HL-60 (cell line): ENCODE measurements at regions not wholly inside any gene's neighbourhood (a gene's known extent, or its start where the extent isn't known, plus 50 kb on each side); places are given as distances from the start of the nearest gene placed in this dataset.
A peak's percentile ranks its signal among the peaks of the same experiment; 100 is the strongest.

Experiments used
- DNase-seq, 2 experiments: peaks; one replicate each; pipeline ENCODE4 v3.0.0-alpha.2; 2010 to 2020; ENCODE audit warnings: low read depth in 1 of 2, low spot score in 1 of 2
- H3K27ac ChIP-seq: fragments of 250-450 bp; sonication (Bioruptor Pico); replicated peaks from 2 replicates; pipeline ENCODE4 v1.5.1; 2020; ENCODE audit warnings: mild to moderate bottlenecking, moderate library complexity
- H3K27me3 ChIP-seq: fragments of 250-450 bp; sonication (Bioruptor Pico); 2 replicates; pipeline ENCODE4 v1.5.1; 2021; ENCODE audit warnings: mild to moderate bottlenecking, moderate library complexity; ENCODE audit not compliant: insufficient read depth, poor library complexity, severe bottlenecking
- H3K4me3 ChIP-seq: replicated peaks from 2 replicates; pipeline ENCODE4 v1.5.1; 2011; ENCODE audit warnings: mild to moderate bottlenecking, control low read depth, low read length; ENCODE audit not compliant: insufficient read depth
- CTCF ChIP-seq: IDR thresholded peaks from one replicate; pipeline ENCODE4 v1.5.1; 2011; ENCODE audit warnings: low read length, control low read depth, inconsistent platforms; ENCODE audit not compliant: insufficient read depth
- GABPA ChIP-seq: IDR thresholded peaks from 2 replicates; pipeline ENCODE4 v1.6.1; 2012; ENCODE audit warnings: low read depth
- POLR2AphosphoS5 ChIP-seq: IDR thresholded peaks from 2 replicates; pipeline ENCODE4 v1.6.1; 2012; ENCODE audit warnings: low read depth
- REST ChIP-seq: IDR thresholded peaks from 2 replicates; pipeline ENCODE4 v1.6.1; 2012; ENCODE audit warnings: low read depth; ENCODE audit not compliant: insufficient replicate concordance
- SPI1 ChIP-seq: IDR thresholded peaks from 2 replicates; pipeline ENCODE4 v1.6.1; 2012; ENCODE audit warnings: low read depth, mild to moderate bottlenecking, borderline replicate concordance

- no peak for TF ChIP-seq POLR2AphosphoS5
- TF ChIP-seq SPI1, result peak; percentile 20; the same call in 1 of the 2 replicates
- no peak overlapping the region for H3K4me3 ChIP-seq
- H3K27ac ChIP-seq, result peak overlapping the region; percentile 74
- H3K27me3 ChIP-seq, result no peaks in the 10 kb centered on the region
- peak; percentile 50 to 65 for DNase-seq
Observed at GRCh38 chr10:2979306-2979705, 88.0 kb upstream of the PFKP start.

- Histone ChIP-seq H3K4me3 (no peak overlapping the region), H3K27ac (peak overlapping the region; percentile 74), H3K27me3 (no peaks in the 10 kb centered on the region)
- no peak for TF ChIP-seq REST
- no peak for TF ChIP-seq SPI1
- TF ChIP-seq GABPA, result no peak
- no peak for TF ChIP-seq CTCF
- no peak for TF ChIP-seq POLR2AphosphoS5
- no peak for DNase-seq
Observed at GRCh38 chr10:2978574-2979273, 88.6 kb upstream of the PFKP start.

- TF ChIP-seq SPI1 (no peak), REST (no peak), CTCF (no peak), POLR2AphosphoS5 (no peak), GABPA (no peak)
- DNase-seq, result peak in 1 of 2 experiments; percentile 8
- H3K4me3 ChIP-seq, result no peak overlapping the region
- H3K27ac ChIP-seq, result no peak overlapping the region
- no peaks in the 10 kb centered on the region for H3K27me3 ChIP-seq
Observed at GRCh38 chr10:2978111-2978510, 89.2 kb upstream of the PFKP start.

- H3K4me3 ChIP-seq, result no peak overlapping the region
- no peak for DNase-seq
- H3K27me3 ChIP-seq, result no peaks in the 10 kb centered on the region
- no peak for TF ChIP-seq SPI1
- no peak for TF ChIP-seq GABPA
- TF ChIP-seq CTCF, result no peak
- TF ChIP-seq POLR2AphosphoS5, result no peak
- no peak for TF ChIP-seq REST
- H3K27ac ChIP-seq, result no peak overlapping the region
Observed at GRCh38 chr10:2974503-2975207, 92.7 kb upstream of the PFKP start.
